NT2/D1 (cell line): ENCODE measurements at regions not wholly inside any gene's neighbourhood (a gene's known extent, or its start where the extent isn't known, plus 50 kb on each side); places are given as distances from the start of the nearest gene placed in this dataset.

Experiments
- DNase-seq: peaks from one replicate; pipeline ENCODE4 v3.0.0-alpha.2; 2011; ENCODE audit warnings: low read depth, low spot score
- H3K27me3 ChIP-seq: 2 replicates; pipeline ENCODE4 v1.6.0; 2011; ENCODE audit warnings: mild to moderate bottlenecking; ENCODE audit not compliant: insufficient read length, insufficient read depth
- H3K36me3 ChIP-seq: 2 replicates; pipeline ENCODE4 v1.6.1; 2011; ENCODE audit warnings: mild to moderate bottlenecking, low read length, mixed read lengths; ENCODE audit not compliant: insufficient read depth, insufficient read length
- H3K4me1 ChIP-seq: 2 replicates; pipeline ENCODE4 v1.5.1; 2011; ENCODE audit not compliant: insufficient read depth, insufficient read length
- H3K4me3 ChIP-seq: 2 replicates; pipeline ENCODE4 v1.5.1; 2011; ENCODE audit warnings: low read depth; ENCODE audit not compliant: insufficient read length
- H3K9ac ChIP-seq: 2 replicates; pipeline ENCODE4 v1.6.0; 2011; ENCODE audit warnings: low read depth; ENCODE audit not compliant: insufficient read length
- H3K9me3 ChIP-seq: 2 replicates; pipeline ENCODE4 v1.5.1; 2011; ENCODE audit warnings: mild to moderate bottlenecking, low read length; ENCODE audit not compliant: insufficient read depth
- SUZ12 ChIP-seq: IDR thresholded peaks from 2 replicates; pipeline ENCODE4 v1.6.1; 2011; ENCODE audit not compliant: insufficient read length, insufficient read depth; ENCODE audit errors: extremely low read depth
- YY1 ChIP-seq: IDR thresholded peaks from 2 replicates; pipeline ENCODE4 v1.6.1; 2011; ENCODE audit not compliant: insufficient read length, insufficient read depth
- ZNF274 ChIP-seq: IDR thresholded peaks from 2 replicates; pipeline ENCODE4 v1.6.1; 2011; ENCODE audit warnings: mild to moderate bottlenecking, low read depth, low read length

DNA sequence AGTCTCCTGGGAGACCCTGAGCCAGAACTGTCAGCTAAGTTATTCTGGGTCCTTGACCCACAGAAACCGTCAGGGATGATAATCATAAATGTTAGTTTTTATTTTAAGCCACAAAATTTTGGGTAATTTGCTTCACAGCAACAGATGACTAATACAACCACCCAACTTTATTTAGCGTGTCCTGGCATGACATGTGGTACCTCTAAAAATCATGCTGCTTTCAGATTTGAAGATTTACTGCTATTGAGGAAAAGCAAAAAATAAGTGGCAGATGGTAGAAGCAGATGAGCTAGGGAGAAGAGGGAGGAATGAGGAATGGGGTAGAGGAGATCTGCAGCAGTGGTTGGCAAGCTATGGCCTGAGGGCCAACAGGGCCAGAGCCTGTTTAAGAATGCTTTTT lies 90.4 kb downstream of the TMEM100 start:
- Histone ChIP-seq H3K4me1 (peaks cover 3% of the 10 kb centered on the region), H3K4me3 (no peak overlapping the region), H3K36me3 (no peaks in the 10 kb centered on the region), H3K9me3 (peaks cover 8% of the 10 kb centered on the region; the same call in 1 of the 2 replicates), H3K27me3 (no peaks in the 10 kb centered on the region), H3K9ac (no peak overlapping the region)
- no peak for DNase-seq
- no peak for TF ChIP-seq YY1
- TF ChIP-seq SUZ12 = no peak
- no peak for TF ChIP-seq ZNF274

DNA sequence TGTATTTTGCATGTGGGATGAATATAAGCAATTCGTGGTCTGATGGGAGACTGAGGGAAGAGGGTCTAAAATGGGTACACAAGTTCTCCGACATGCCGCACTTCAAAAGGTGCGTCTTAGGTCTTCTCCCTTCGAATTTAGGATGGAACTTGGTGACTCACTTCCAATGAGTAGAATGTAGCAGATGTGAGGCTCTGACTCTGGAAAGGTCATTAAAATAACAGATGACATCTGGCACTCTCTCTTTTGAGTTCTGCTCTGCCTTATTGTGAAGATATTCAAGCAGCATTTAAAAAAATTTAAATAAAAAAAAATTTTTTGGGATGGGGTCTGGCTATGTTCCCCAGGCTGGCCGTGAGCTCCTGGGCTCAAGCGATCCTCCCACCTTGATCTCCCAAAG lies 92.7 kb downstream of the TMEM100 start:
- H3K27me3 ChIP-seq = no peaks in the 10 kb centered on the region
- H3K9ac ChIP-seq = no peak overlapping the region
- H3K4me1 ChIP-seq = no peaks in the 10 kb centered on the region
- TF ChIP-seq ZNF274 = no peak
- no peak for TF ChIP-seq SUZ12
- TF ChIP-seq YY1 = no peak
- no peak overlapping the region for H3K4me3 ChIP-seq
- peaks cover 8% of the 10 kb centered on the region; the same call in 1 of the 2 replicates for H3K9me3 ChIP-seq
- H3K36me3 ChIP-seq = no peaks in the 10 kb centered on the region
- DNase-seq = no peak

- no peak for DNase-seq
- TF ChIP-seq ZNF274 (no peak), YY1 (no peak), SUZ12 (no peak)
- no peaks in the 10 kb centered on the region for H3K36me3 ChIP-seq
- H3K27me3 ChIP-seq = no peaks in the 10 kb centered on the region
- H3K4me1 ChIP-seq = no peaks in the 10 kb centered on the region
- H3K4me3 ChIP-seq = no peak overlapping the region
- H3K9ac ChIP-seq = no peak overlapping the region
- H3K9me3 ChIP-seq = peaks cover 8% of the 10 kb centered on the region; the same call in 1 of the 2 replicates
Measured at GRCh38 chr17:55625521-55625920, 97.1 kb downstream of the TMEM100 start.

DNA sequence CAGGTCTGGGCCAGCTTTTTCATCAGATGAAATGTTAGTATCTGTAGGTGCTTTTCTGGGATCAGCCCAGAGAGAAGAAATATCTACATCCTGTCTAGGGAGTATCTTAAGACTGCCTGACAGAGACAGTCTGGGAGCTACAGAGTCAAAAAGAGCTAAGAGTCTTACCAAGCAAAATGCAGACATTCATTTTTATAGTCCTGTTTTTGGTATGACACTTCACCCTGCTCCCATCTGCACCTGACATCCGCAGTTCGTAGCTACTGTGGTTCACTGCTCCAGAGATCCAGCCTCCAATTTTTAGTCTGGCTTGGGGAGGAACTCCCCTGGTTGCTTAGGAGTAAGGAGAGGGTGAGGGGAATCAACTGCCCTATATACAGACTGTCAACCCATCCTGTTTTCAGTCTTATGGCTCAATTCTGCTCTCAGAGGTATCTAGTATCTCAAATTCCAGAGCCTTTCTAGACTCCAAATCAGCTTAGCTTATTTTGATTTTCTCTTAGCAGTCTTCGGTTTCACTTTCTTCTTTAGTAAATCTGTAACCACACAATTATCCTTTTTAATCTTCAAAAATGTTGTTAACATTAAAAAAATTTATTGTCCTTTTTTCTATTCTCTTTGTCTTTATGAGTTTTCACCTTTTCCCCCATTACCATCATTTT lies 97.8 kb downstream of the TMEM100 start:
- H3K4me3 ChIP-seq = no peak overlapping the region
- H3K27me3 ChIP-seq = no peaks in the 10 kb centered on the region
- TF ChIP-seq ZNF274 = no peak
- no peak for TF ChIP-seq YY1
- no peak for TF ChIP-seq SUZ12
- peaks cover 8% of the 10 kb centered on the region; the same call in 1 of the 2 replicates for H3K9me3 ChIP-seq
- no peaks in the 10 kb centered on the region for H3K36me3 ChIP-seq
- no peak overlapping the region for H3K9ac ChIP-seq
- no peaks in the 10 kb centered on the region for H3K4me1 ChIP-seq
- DNase-seq = no peak

DNA sequence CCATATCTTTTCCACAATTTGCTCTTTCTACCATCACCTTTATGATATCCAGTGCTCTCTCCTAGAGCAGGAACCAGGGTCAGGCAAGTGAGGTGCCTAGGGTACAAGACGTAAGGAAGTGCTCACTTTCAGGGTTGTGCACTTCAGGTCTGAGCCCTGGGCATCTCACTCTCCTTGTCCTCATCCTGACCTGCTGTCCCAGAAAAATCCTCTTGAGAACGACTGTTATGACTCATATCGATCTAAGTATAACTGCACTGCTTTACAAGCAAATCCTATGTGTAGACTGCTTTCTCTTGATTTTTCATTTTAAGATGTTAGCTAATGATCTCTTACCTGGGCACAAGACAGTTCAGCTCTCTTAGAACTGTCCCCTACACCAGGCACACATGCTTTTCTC lies 100.1 kb downstream of the TMEM100 start:
- Histone ChIP-seq H3K36me3 (no peaks in the 10 kb centered on the region), H3K27me3 (no peaks in the 10 kb centered on the region), H3K9me3 (peaks cover 2% of the 10 kb centered on the region; the same call in 1 of the 2 replicates), H3K9ac (no peak overlapping the region), H3K4me1 (no peaks in the 10 kb centered on the region), H3K4me3 (no peak overlapping the region)
- DNase-seq = no peak
- TF ChIP-seq ZNF274 = no peak

DNA sequence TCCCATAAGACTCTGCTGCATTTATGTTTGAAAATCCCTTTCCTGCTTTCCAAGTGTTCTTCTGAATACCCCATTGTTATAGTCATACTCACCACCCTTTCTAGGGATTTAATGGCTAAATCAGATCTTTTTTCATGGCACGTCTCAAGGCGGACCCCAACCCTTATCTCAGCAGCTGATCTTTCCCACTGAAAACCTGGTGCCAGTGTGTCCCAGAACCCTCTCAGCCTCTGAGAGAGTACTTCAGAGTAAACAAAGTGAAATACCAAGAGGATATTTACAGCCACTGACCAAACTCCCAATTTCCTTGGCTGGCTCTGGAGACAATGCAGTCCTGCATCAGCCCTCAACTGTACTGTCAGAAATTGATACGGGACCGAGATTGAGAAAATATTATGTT lies 101.7 kb downstream of the TMEM100 start:
- Histone ChIP-seq H3K4me1 (no peaks in the 10 kb centered on the region), H3K36me3 (no peaks in the 10 kb centered on the region), H3K27me3 (no peaks in the 10 kb centered on the region), H3K9ac (no peak overlapping the region), H3K9me3 (no peaks in the 10 kb centered on the region), H3K4me3 (no peak overlapping the region)
- TF ChIP-seq YY1 = no peak
- TF ChIP-seq SUZ12 = no peak
- TF ChIP-seq ZNF274 = no peak
- no peak for DNase-seq

DNA sequence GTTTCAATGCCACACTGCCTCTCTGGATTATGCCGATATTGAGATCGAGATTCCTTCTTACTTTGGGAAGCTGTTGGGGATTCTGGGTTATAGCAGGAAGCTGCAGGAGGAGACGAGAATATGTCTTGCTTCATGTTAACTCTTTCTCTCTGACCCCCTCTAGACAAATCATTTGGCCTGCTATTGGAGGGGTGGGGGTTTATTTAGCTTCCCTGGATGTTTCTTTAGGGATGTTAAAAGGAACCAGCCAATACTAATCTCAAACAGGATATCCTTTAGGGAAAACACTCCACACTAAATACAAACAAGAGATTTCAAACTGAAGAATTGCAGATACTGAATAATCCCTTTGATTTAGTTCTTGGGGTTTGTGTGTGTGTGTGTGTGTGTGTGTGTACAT lies 102.6 kb downstream of the TMEM100 start:
- H3K4me1 ChIP-seq = no peaks in the 10 kb centered on the region
- TF ChIP-seq YY1 (no peak), ZNF274 (no peak), SUZ12 (no peak)
- H3K9ac ChIP-seq = no peak overlapping the region
- DNase-seq = no peak
- H3K4me3 ChIP-seq = no peak overlapping the region
- no peaks in the 10 kb centered on the region for H3K9me3 ChIP-seq
- no peaks in the 10 kb centered on the region for H3K27me3 ChIP-seq
- H3K36me3 ChIP-seq = no peaks in the 10 kb centered on the region

DNA sequence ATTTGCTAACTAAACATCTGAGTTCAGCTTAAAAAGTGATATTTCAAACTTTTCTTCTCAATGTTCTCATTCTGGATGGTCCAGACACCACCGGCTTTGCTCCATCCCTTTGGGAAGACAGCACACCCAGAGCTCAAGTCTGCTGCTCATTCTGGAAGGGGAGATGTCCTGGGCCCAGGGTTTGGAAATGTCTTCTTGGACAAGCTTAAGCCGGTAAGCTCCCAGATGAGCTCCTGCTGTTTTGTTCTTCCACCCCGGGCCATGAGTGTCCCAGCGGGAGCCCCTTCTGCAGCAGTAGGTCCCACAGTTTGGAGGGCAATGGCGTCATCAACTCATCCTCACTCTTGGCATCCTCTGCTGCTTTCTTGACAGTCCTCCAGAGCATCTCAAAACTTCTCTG lies 105.2 kb downstream of the TMEM100 start:
- Histone ChIP-seq H3K27me3 (no peaks in the 10 kb centered on the region), H3K9ac (no peak overlapping the region), H3K4me1 (no peaks in the 10 kb centered on the region), H3K36me3 (no peaks in the 10 kb centered on the region), H3K4me3 (no peak overlapping the region), H3K9me3 (no peaks in the 10 kb centered on the region)
- no peak for DNase-seq
- TF ChIP-seq ZNF274 (no peak), YY1 (no peak), SUZ12 (no peak)
